ENCODE measurements at regions not wholly inside any gene's neighbourhood (a gene's known extent, or its start where the extent isn't known, plus 50 kb on each side); places are given as distances from the start of the nearest gene placed in this dataset.

DNA sequence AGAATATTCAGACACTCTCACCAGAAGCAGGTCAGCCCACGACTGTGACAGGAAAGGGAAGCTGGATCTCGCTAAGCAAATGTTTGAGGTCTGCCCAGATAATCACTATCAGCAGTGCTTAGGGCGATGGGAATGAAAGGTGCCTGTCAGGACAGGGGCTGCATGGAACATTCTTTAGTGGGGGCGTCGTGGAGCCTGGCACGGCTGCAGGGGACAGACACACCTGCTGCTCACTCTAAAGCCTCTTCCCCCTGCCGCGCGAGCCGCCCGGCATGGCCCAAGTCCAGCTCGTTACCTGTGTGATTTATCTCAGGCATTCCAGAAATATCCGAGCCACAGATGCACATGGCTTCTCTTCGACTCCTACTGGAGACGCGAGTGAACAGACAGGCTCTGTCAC lies 235.5 kb downstream of the GLRX3 start:
- H4K20me1 ChIP-seq (ENCODE audit: control insufficient read depth, insufficient read depth, insufficient read length), result no peaks in the 10 kb centered on the region
- H3K18ac ChIP-seq (ENCODE audit: insufficient read length, low read depth, low read length), result no peak overlapping the region
- no peak overlapping the region for H2BK5ac ChIP-seq (ENCODE audit: insufficient read length, low read length)
- H3K23me2 ChIP-seq (ENCODE audit: insufficient read length, low read depth, low read length, poor library complexity, severe bottlenecking), result no peaks in the 10 kb centered on the region
- Mint-ChIP-seq H3K27ac (no peak overlapping the region; a peak in 1 of 7 replicates), H3K27me3 (ENCODE audit: low read depth) (peaks cover 4% of the 10 kb centered on the region), H3K4me3 (no peak overlapping the region), H3K4me1 (peaks cover 0 to 3% of the 10 kb centered on the region in 2 experiments; a peak in 1 of 4 replicates), H3K9me3 (no peaks in the 10 kb centered on the region; a peak in 1 of 5 replicates), H3K36me3 (ENCODE audit: insufficient read depth in 1 of 3, low read depth in 3 of 3) (no peaks in the 10 kb centered on the region)
- no peak overlapping the region for H3K23ac ChIP-seq (ENCODE audit: insufficient read length, low read depth, low read length)
- H2BK12ac ChIP-seq (ENCODE audit: insufficient read length, low read depth, low read length), result no peak overlapping the region
- no peaks in the 10 kb centered on the region for H3K4me1 ChIP-seq (ENCODE audit: insufficient read depth, low read length)
- H2AFZ ChIP-seq (ENCODE audit: low read length), result no peak overlapping the region
- no peaks in the 10 kb centered on the region for H3K79me1 ChIP-seq (ENCODE audit: insufficient read depth, low read depth, low read length, poor library complexity, severe bottlenecking)
- H4K91ac ChIP-seq (ENCODE audit: insufficient read length, low read depth, low read length), result no peak overlapping the region
- H3K27ac ChIP-seq (ENCODE audit: insufficient read length, low read depth, low read length), result no peak overlapping the region
- no CpG with 5 or more reads among the region's 16 CpGs for WGBS (ENCODE audit: extremely low coverage, insufficient read length, low lambda C conversion rate)
- TF ChIP-seq, protein P1, sequence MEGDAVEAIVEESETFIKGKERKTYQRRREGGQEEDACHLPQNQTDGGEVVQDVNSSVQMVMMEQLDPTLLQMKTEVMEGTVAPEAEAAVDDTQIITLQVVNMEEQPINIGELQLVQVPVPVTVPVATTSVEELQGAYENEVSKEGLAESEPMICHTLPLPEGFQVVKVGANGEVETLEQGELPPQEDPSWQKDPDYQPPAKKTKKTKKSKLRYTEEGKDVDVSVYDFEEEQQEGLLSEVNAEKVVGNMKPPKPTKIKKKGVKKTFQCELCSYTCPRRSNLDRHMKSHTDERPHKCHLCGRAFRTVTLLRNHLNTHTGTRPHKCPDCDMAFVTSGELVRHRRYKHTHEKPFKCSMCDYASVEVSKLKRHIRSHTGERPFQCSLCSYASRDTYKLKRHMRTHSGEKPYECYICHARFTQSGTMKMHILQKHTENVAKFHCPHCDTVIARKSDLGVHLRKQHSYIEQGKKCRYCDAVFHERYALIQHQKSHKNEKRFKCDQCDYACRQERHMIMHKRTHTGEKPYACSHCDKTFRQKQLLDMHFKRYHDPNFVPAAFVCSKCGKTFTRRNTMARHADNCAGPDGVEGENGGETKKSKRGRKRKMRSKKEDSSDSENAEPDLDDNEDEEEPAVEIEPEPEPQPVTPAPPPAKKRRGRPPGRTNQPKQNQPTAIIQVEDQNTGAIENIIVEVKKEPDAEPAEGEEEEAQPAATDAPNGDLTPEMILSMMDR (conservative IDR thresholded peaks at IDR 0.05), result no peak
- no peak overlapping the region for H3K9ac ChIP-seq (ENCODE audit: extremely low read depth, insufficient read length, low read length)
- no peaks in the 10 kb centered on the region for H3K9me3 ChIP-seq (ENCODE audit: control insufficient read depth, low read depth, low read length)
- H3K79me2 ChIP-seq (ENCODE audit: insufficient read depth, low read length), result no peaks in the 10 kb centered on the region
- H3K4me2 ChIP-seq (ENCODE audit: insufficient read depth, insufficient read length, low read length), result no peak overlapping the region
- H3K4ac ChIP-seq (ENCODE audit: low read depth, low read length), result no peak overlapping the region
- no peak overlapping the region for H3K56ac ChIP-seq (ENCODE audit: insufficient read length, low read depth, low read length)
- H2BK120ac ChIP-seq (ENCODE audit: low read depth, low read length, poor library complexity, severe bottlenecking), result no peak overlapping the region
- no peak overlapping the region for H3K14ac ChIP-seq (ENCODE audit: insufficient read depth, low read length)
- H4K5ac ChIP-seq (ENCODE audit: insufficient read length, low read depth, low read length), result no peak overlapping the region
- no peak overlapping the region for H3T11ph ChIP-seq (ENCODE audit: low read length)
- DNase-seq, result no peak
- no peak overlapping the region for H2BK20ac ChIP-seq (ENCODE audit: low read depth, low read length, poor library complexity, severe bottlenecking)
- H2AK5ac ChIP-seq (ENCODE audit: insufficient read length, low read length), result no peak overlapping the region
- no peaks in the 10 kb centered on the region for H3K27me3 ChIP-seq (ENCODE audit: insufficient read depth, low read length)
- H4K8ac ChIP-seq (replicated peaks; ENCODE audit: insufficient read length, low read depth, low read length), result no peak overlapping the region
- no peak overlapping the region for H2BK15ac ChIP-seq (ENCODE audit: low read depth, low read length)

All from H9 (cell line).